Endothelial cell of umbilical vein (primary cell): ENCODE measurements at regions not wholly inside any gene's neighbourhood (a gene's known extent, or its start where the extent isn't known, plus 50 kb on each side); places are given as distances from the start of the nearest gene placed in this dataset.

Source experiments
- BruUV-seq: library from RNA; stranded (reverse); fragments of 400-500 nt; replicated peaks from 2 replicates; lab custom pipeline; 2021; lab: Mats Ljungman, UMichigan
- CTCF ChIA-PET: fragments of 300-600, 350-600 bp; sonication (Branson Sonifier 250); formaldehyde crosslinking; loops from one replicate; lab custom pipeline; 2021; ENCODE audit warnings: antibody characterized with exemption, inconsistent platforms; lab: Charles Lee
- POLR2A ChIA-PET: fragments of 300-600, 350-600 bp; sonication (Branson Sonifier 250); formaldehyde crosslinking; loops from one replicate; lab custom pipeline; 2021; ENCODE audit warnings: antibody characterized with exemption, inconsistent platforms; lab: Charles Lee
- DNase-seq: peaks from one replicate; pipeline ENCODE4 v3.0.0-alpha.2; 2011; ENCODE audit warnings: low read depth, low spot score
- FAIRE-seq: peaks from 2 replicates; lab custom pipeline; 2011; peaks lifted over from hg19 to GRCh38; lab: Jason Lieb, UNC
- H2AFZ ChIP-seq: 2 replicates; pipeline ENCODE4 v1.6.0; 2012; ENCODE audit warnings: low read depth, low read length, control low read depth, inconsistent platforms
- H3K27ac ChIP-seq: 2 replicates; pipeline ENCODE4 v1.5.1; 2011; ENCODE audit warnings: low read depth, mild to moderate bottlenecking, control low read depth, low read length, moderate library complexity; ENCODE audit not compliant: insufficient read depth
- H3K27me3 ChIP-seq, 2 experiments: 2 replicates each; pipeline versions ENCODE4 v1.6.0 to v1.6.1; 2011; ENCODE audit warnings: low read length in 2 of 2, mixed read lengths in 1 of 2; ENCODE audit not compliant: control insufficient read depth in 2 of 2, insufficient read depth in 2 of 2
- H3K36me3 ChIP-seq, 2 experiments: 2 replicates in 1 of 2; 3 replicates in 1 of 2; pipeline ENCODE4 v1.5.1; 2011; ENCODE audit warnings: low read length in 2 of 2, mild to moderate bottlenecking in 1 of 2, moderate library complexity in 1 of 2; ENCODE audit not compliant: control insufficient read depth in 2 of 2, insufficient read depth in 2 of 2; ENCODE audit errors: extremely low read depth in 1 of 2
- H3K4me1 ChIP-seq: 3 replicates; pipeline ENCODE4 v1.5.1; 2011; ENCODE audit warnings: mild to moderate bottlenecking, low read length; ENCODE audit not compliant: control insufficient read depth, insufficient read depth; ENCODE audit errors: extremely low read depth
- H3K4me2 ChIP-seq: 2 replicates; pipeline ENCODE4 v1.6.1; 2011; ENCODE audit warnings: low read length, control low read depth, mixed read lengths; ENCODE audit not compliant: insufficient read depth
- H3K4me3 ChIP-seq, 3 experiments: fragments of 200-600 bp in 1 of 3; sonication (generic), shearing (Covaris generic) in 1 of 3; replicated peaks in 1 of 3; 2 replicates each; pipeline ENCODE4 v1.5.1; 2011 to 2016; ENCODE audit warnings: control low read depth in 3 of 3, low read length in 3 of 3, mild to moderate bottlenecking in 2 of 3, inconsistent platforms in 1 of 3, low read depth in 1 of 3, moderate library complexity in 1 of 3; ENCODE audit not compliant: insufficient read depth in 1 of 3
- H3K79me2 ChIP-seq: 2 replicates; pipeline ENCODE4 v1.6.0; 2012; ENCODE audit warnings: low read length, inconsistent platforms; ENCODE audit not compliant: control insufficient read depth, insufficient read depth
- H3K9ac ChIP-seq: replicated peaks from 2 replicates; pipeline ENCODE3; 2011; ENCODE audit warnings: low read length, control low read depth; ENCODE audit not compliant: insufficient read depth; ENCODE audit errors: extremely low read depth
- H3K9me1 ChIP-seq: replicated peaks from 3 replicates; pipeline ENCODE4 v1.6.0; 2011; ENCODE audit warnings: mild to moderate bottlenecking, low read length; ENCODE audit not compliant: control insufficient read depth, insufficient read depth; ENCODE audit errors: extremely low read depth
- H3K9me3 ChIP-seq: replicated peaks from 2 replicates; pipeline ENCODE4 v1.5.1; 2012; ENCODE audit warnings: low read length, inconsistent platforms; ENCODE audit not compliant: control insufficient read depth, insufficient read depth
- H4K20me1 ChIP-seq: replicated peaks from 2 replicates; pipeline ENCODE3; 2011; ENCODE audit warnings: mild to moderate bottlenecking, low read length; ENCODE audit not compliant: control insufficient read depth, insufficient read depth; ENCODE audit errors: extremely low read depth
- EZH2 ChIP-seq: IDR thresholded peaks from 2 replicates; pipeline ENCODE4 v1.6.1; 2012; ENCODE audit warnings: borderline replicate concordance, low read depth, mild to moderate bottlenecking, moderate library complexity, low read length, inconsistent platforms; ENCODE audit not compliant: severe bottlenecking
- FOS ChIP-seq: IDR thresholded peaks from 2 replicates; pipeline ENCODE4 v1.6.1; 2011; ENCODE audit warnings: mild to moderate bottlenecking, low read length, moderate library complexity, borderline replicate concordance; ENCODE audit not compliant: insufficient read depth
- GATA2 ChIP-seq: IDR thresholded peaks from 2 replicates; pipeline ENCODE4 v1.7.0; 2011; ENCODE audit warnings: low read depth, mild to moderate bottlenecking, moderate library complexity, mixed read lengths, low read length; ENCODE audit not compliant: insufficient read length, insufficient read depth
- JUN ChIP-seq: IDR thresholded peaks from 2 replicates; pipeline ENCODE4 v1.6.1; 2011; ENCODE audit warnings: borderline replicate concordance, low read depth; ENCODE audit not compliant: insufficient read length, insufficient read depth
- MYC ChIP-seq: IDR thresholded peaks from one replicate; pipeline ENCODE4 v1.6.1; 2011; ENCODE audit warnings: mild to moderate bottlenecking, low read depth, low read length
- POLR2A ChIP-seq: IDR thresholded peaks from 2 replicates; pipeline ENCODE4 v1.6.1; 2012; ENCODE audit warnings: low read depth, mild to moderate bottlenecking, control low read depth, low read length
- POLR2AphosphoS5 ChIP-seq: IDR thresholded peaks from 2 replicates; pipeline ENCODE4 v1.6.1; 2012; ENCODE audit warnings: low read depth, mild to moderate bottlenecking, control low read depth, low read length, moderate library complexity; ENCODE audit not compliant: insufficient read depth
- dilution Hi-C: fragments of 300-500 bp; cut with MboI; formaldehyde crosslinking; loops from one replicate; pipeline ENCODE4 v1.15.0; 2019; ENCODE audit warnings: low sequenced_read_pairs; ENCODE audit not compliant: extremely low pct_ligation_motif_present
- intact Hi-C: fragments of 100-400 bp; cut with micrococcal nuclease; formaldehyde crosslinking; loops from one replicate; pipeline ENCODE4 v1.10.0; 2022
- TF ChIP-seq, protein P1 (sequence below), 2 donors: IDR thresholded peaks; 1 replicate in 1 of 2; 2 replicates in 1 of 2; pipeline ENCODE4 v1.5.1; 2011; ENCODE audit warnings: low read length in 2 of 2, mild to moderate bottlenecking in 2 of 2, moderate library complexity in 2 of 2, control low read depth in 1 of 2, inconsistent platforms in 1 of 2, low read depth in 1 of 2; ENCODE audit not compliant: insufficient read depth in 1 of 2; ENCODE audit errors: extremely low read depth in 1 of 2
- TF ChIP-seq, protein P2 (sequence below): IDR thresholded peaks from 2 replicates; pipeline ENCODE4 v1.6.1; 2011; ENCODE audit not compliant: insufficient read depth, insufficient read length

GRCh38 chr4:90027565-90027964 lies 99.6 kb upstream of the CCSER1 start:
- Histone ChIP-seq H3K4me1 (no peaks in the 10 kb centered on the region), H3K9me3 (no peaks in the 10 kb centered on the region), H3K79me2 (no peaks in the 10 kb centered on the region), H3K9ac (no peak overlapping the region), H4K20me1 (no peaks in the 10 kb centered on the region), H3K27me3 (peaks cover 0 to 3% of the 10 kb centered on the region in 2 experiments), H3K4me3 (no peak overlapping the region), H2AFZ (no peak overlapping the region), H3K27ac (no peak overlapping the region), H3K9me1 (no peaks in the 10 kb centered on the region), H3K4me2 (no peak overlapping the region), H3K36me3 (no peaks in the 10 kb centered on the region)
- intact Hi-C loops (no loop called here), dilution Hi-C loops (no loop called here)
- DNase-seq (no peak), FAIRE-seq (no peak)
- no TSS peak for BruUV-seq
- CTCF ChIA-PET = interaction anchor here (1.2 kb wide), 1 partner anchor 262 kb away, joined by 3 read pairs; no protein-coding TSS in a partner anchor
- TF ChIP-seq MYC (no peak), FOS (no peak), EZH2 (no peak), JUN (no peak), POLR2A (no peak), POLR2AphosphoS5 (no peak), GATA2 (no peak)
- TF ChIP-seq, protein P1, sequence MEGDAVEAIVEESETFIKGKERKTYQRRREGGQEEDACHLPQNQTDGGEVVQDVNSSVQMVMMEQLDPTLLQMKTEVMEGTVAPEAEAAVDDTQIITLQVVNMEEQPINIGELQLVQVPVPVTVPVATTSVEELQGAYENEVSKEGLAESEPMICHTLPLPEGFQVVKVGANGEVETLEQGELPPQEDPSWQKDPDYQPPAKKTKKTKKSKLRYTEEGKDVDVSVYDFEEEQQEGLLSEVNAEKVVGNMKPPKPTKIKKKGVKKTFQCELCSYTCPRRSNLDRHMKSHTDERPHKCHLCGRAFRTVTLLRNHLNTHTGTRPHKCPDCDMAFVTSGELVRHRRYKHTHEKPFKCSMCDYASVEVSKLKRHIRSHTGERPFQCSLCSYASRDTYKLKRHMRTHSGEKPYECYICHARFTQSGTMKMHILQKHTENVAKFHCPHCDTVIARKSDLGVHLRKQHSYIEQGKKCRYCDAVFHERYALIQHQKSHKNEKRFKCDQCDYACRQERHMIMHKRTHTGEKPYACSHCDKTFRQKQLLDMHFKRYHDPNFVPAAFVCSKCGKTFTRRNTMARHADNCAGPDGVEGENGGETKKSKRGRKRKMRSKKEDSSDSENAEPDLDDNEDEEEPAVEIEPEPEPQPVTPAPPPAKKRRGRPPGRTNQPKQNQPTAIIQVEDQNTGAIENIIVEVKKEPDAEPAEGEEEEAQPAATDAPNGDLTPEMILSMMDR (IDR thresholded peaks at IDR 0.05; ENCODE audit: extremely low read depth in 1 of 2, insufficient read depth in 1 of 2, low read depth in 1 of 2, low read length in 2 of 2) = no peak
- TF ChIP-seq, protein P2, sequence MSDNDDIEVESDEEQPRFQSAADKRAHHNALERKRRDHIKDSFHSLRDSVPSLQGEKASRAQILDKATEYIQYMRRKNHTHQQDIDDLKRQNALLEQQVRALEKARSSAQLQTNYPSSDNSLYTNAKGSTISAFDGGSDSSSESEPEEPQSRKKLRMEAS = no peak
- POLR2A ChIA-PET = no interaction called here
